ENCODE measurements at regions not wholly inside any gene's neighbourhood (a gene's known extent, or its start where the extent isn't known, plus 50 kb on each side); places are given as distances from the start of the nearest gene placed in this dataset.

DNA sequence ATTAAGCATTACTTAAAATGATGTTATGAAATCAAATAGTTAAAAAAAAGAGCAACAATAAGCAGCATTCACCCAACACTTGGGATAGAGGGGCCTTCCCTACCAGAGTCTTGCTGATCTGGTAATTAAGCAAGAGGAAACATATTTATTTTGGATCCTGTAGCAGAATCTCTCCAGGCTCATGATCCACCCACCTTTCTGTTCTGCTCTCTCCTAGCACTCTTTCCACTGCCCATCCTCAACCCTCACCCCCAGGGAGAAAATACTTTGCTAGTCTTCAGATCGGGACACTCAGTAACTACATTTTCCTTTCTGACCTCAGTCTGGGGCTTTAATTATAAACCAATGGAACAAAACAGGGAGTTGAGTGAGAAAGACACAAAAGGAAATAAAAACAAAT lies 1541.9 kb downstream of the AACS start:
- Histone ChIP-seq H3K27ac (ENCODE audit: low read depth, low read length, poor library complexity, severe bottlenecking) (no peak overlapping the region), H3F3A (ENCODE audit: insufficient read depth, low read length) (no peaks in the 10 kb centered on the region), H3K9me2 (ENCODE audit: low read depth, low read length) (no peaks in the 10 kb centered on the region), H2AFZ (ENCODE audit: low read length) (no peak overlapping the region), H3K27me3 (ENCODE audit: insufficient read depth, low read length) (no peaks in the 10 kb centered on the region), H3K9me3 (ENCODE audit: low read length) (no peaks in the 10 kb centered on the region), H3K36me3 (ENCODE audit: insufficient read depth, low read length) (no peaks in the 10 kb centered on the region), H3K79me2 (ENCODE audit: insufficient read depth, low read length) (no peaks in the 10 kb centered on the region), H3K4me1 (ENCODE audit: insufficient read depth, low read length, severe bottlenecking) (no peaks in the 10 kb centered on the region), H3K9ac (ENCODE audit: low read length) (no peak overlapping the region), H4K20me1 (ENCODE audit: insufficient read depth, low read length) (no peaks in the 10 kb centered on the region), H3K4me3 (ENCODE audit: low read depth, low read length, poor library complexity, severe bottlenecking) (no peak overlapping the region), H3K4me2 (ENCODE audit: low read length) (no peak overlapping the region)
- TF ChIP-seq EZH2 (IDR thresholded peaks at IDR 0.05; ENCODE audit: borderline replicate concordance, low read length) (no peak), CTCF (IDR thresholded peaks at IDR 0.05; ENCODE audit: low read length) (no peak)

DNA sequence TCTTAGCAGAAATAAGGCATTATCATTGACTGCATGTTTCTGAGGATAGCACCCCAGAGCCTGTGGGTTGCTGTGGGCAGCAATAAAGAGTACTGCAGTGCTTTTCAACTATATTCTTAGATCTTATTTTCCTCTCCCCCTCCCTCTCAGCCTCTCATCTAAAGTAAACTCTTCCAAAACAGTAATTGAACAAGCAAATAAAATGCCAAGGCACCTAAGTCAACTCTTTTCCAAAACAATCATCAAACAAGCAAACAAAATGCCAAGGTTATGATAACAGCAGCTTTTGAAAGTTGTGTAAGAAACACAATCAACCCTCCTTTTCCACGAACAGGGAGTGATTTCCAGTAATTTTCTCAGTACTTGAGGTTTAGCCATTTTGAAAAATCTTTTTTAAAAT lies 1542.6 kb downstream of the AACS start:
- Histone ChIP-seq H3K4me1 (ENCODE audit: insufficient read depth, low read length, severe bottlenecking) (no peaks in the 10 kb centered on the region), H4K20me1 (ENCODE audit: insufficient read depth, low read length) (no peaks in the 10 kb centered on the region), H3K9ac (ENCODE audit: low read length) (no peak overlapping the region), H3K9me3 (ENCODE audit: low read length) (0 out of 2 replicates have a peak, but pooled peaks cover under 1% of the 10 kb centered on the region), H3K4me3 (ENCODE audit: low read depth, low read length, poor library complexity, severe bottlenecking) (no peak overlapping the region), H3K27me3 (ENCODE audit: insufficient read depth, low read length) (no peaks in the 10 kb centered on the region), H2AFZ (ENCODE audit: low read length) (no peak overlapping the region), H3K36me3 (ENCODE audit: insufficient read depth, low read length) (no peaks in the 10 kb centered on the region), H3K9me2 (ENCODE audit: low read depth, low read length) (no peaks in the 10 kb centered on the region), H3K79me2 (ENCODE audit: insufficient read depth, low read length) (no peaks in the 10 kb centered on the region), H3K27ac (ENCODE audit: low read depth, low read length, poor library complexity, severe bottlenecking) (no peak overlapping the region), H3K4me2 (ENCODE audit: low read length) (no peak overlapping the region), H3F3A (ENCODE audit: insufficient read depth, low read length) (no peaks in the 10 kb centered on the region)
- TF ChIP-seq EZH2 (IDR thresholded peaks at IDR 0.05; ENCODE audit: borderline replicate concordance, low read length) (no peak), CTCF (IDR thresholded peaks at IDR 0.05; ENCODE audit: low read length) (no peak)

DNA sequence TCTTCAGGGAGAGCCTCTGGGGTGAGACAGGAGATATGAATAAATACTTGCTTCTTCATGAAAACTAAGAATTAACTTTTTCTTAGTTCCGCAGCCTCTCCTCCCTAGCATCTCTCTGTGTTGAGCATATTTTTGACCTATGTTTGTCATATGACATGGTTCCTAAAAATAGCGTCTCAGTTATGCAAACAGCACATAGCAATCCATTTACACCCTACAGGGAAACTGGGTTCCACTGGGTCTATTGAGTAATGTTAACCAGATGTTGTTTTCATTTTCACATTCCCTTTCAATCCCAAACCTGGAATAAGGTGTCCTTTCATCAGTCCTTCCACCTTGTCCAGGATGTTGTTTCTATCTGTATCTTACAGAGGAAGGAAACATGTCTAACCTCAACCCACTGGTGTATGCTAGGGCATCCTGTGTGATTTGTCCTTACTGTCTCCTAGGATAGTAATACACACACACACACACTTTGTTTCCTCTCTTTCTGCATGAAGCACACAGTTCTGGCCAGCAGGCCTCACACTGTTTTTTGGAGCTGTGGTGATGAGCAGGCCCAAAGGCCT lies 1543.5 kb downstream of the AACS start:
- Histone ChIP-seq H3K4me3 (ENCODE audit: low read depth, low read length, poor library complexity, severe bottlenecking) (no peak overlapping the region), H3K4me2 (ENCODE audit: low read length) (no peak overlapping the region), H3K9me3 (ENCODE audit: low read length) (0 out of 2 replicates have a peak, but pooled peaks cover 3% of the 10 kb centered on the region), H3K79me2 (ENCODE audit: insufficient read depth, low read length) (no peaks in the 10 kb centered on the region), H3K27ac (ENCODE audit: low read depth, low read length, poor library complexity, severe bottlenecking) (no peak overlapping the region), H3F3A (ENCODE audit: insufficient read depth, low read length) (no peaks in the 10 kb centered on the region), H3K4me1 (ENCODE audit: insufficient read depth, low read length, severe bottlenecking) (no peaks in the 10 kb centered on the region), H3K9ac (ENCODE audit: low read length) (no peak overlapping the region), H2AFZ (ENCODE audit: low read length) (no peak overlapping the region), H3K36me3 (ENCODE audit: insufficient read depth, low read length) (no peaks in the 10 kb centered on the region), H3K27me3 (ENCODE audit: insufficient read depth, low read length) (no peaks in the 10 kb centered on the region), H4K20me1 (ENCODE audit: insufficient read depth, low read length) (no peaks in the 10 kb centered on the region), H3K9me2 (ENCODE audit: low read depth, low read length) (no peaks in the 10 kb centered on the region)
- TF ChIP-seq EZH2 (IDR thresholded peaks at IDR 0.05; ENCODE audit: borderline replicate concordance, low read length) (no peak), CTCF (IDR thresholded peaks at IDR 0.05; ENCODE audit: low read length) (no peak)
